Colonic mucosa (tissue), 4 donors: ENCODE measurements at regions not wholly inside any gene's neighbourhood (a gene's known extent, or its start where the extent isn't known, plus 50 kb on each side); places are given as distances from the start of the nearest gene placed in this dataset.

Experiments used
- DNase-seq: peaks from one replicate; pipeline ENCODE4 v3.0.0-alpha.2; 2020
- H3K27ac ChIP-seq: fragments of 200-600 bp; one replicate; pipeline ENCODE4 v1.8.0; 2021
- H3K27me3 ChIP-seq: fragments of 200-600 bp; one replicate; pipeline ENCODE4 v1.8.0; 2021
- H3K36me3 ChIP-seq: fragments of 200-600 bp; one replicate; pipeline ENCODE4 v1.8.0; 2021
- H3K4me1 ChIP-seq: fragments of 200-600 bp; one replicate; pipeline ENCODE4 v1.8.0; 2021; ENCODE audit warnings: mild to moderate bottlenecking
- H3K4me3 ChIP-seq: fragments of 200-600 bp; one replicate; pipeline ENCODE4 v1.8.0; 2021
- H3K9ac ChIP-seq, 2 donors: one replicate each; pipeline ENCODE4 v1.7.0; 2013; ENCODE audit warnings: control low read depth in 2 of 2, low read depth in 2 of 2, low read length in 2 of 2
- H3K9me3 ChIP-seq: fragments of 200-600 bp; one replicate; pipeline ENCODE4 v1.8.0; 2021
- CTCF ChIP-seq: fragments of 200-600 bp; IDR thresholded peaks from one replicate; pipeline ENCODE4 v1.8.0; 2022; ENCODE audit warnings: antibody characterized with exemption, mild to moderate bottlenecking
- intact Hi-C: fragments of 100-400 bp; cut with DNase I; formaldehyde crosslinking; loops from one replicate; pipeline ENCODE4 v1.14.1; 2022
- donor health status: healthy.
- donor health status: DM: no; HTN: no; CAD: no.
- donor health status: DM: no; HTN: no; CAD: no.

- H3K27ac ChIP-seq = no peak overlapping the region
- H3K27me3 ChIP-seq = no peaks in the 10 kb centered on the region
- DNase-seq = no peak
- intact Hi-C loops = no loop called here
- no peak for TF ChIP-seq CTCF
- H3K4me3 ChIP-seq = no peak overlapping the region
- no peaks in the 10 kb centered on the region for H3K36me3 ChIP-seq
- no peaks in the 10 kb centered on the region for H3K9me3 ChIP-seq
- no peak overlapping the region for H3K9ac ChIP-seq
- no peaks in the 10 kb centered on the region for H3K4me1 ChIP-seq
Measured at GRCh38 chr2:187011206-187011832, 162.3 kb upstream of the ZSWIM2 start.

GRCh38 chr2:187009483-187010239, 160.7 kb upstream of the ZSWIM2 start:
- no peak for TF ChIP-seq CTCF
- no peak overlapping the region for H3K4me3 ChIP-seq
- no peak overlapping the region for H3K9ac ChIP-seq
- no peaks in the 10 kb centered on the region for H3K9me3 ChIP-seq
- intact Hi-C loops = no loop called here
- no peak overlapping the region for H3K27ac ChIP-seq
- no peaks in the 10 kb centered on the region for H3K27me3 ChIP-seq
- no peak for DNase-seq
- H3K4me1 ChIP-seq = no peaks in the 10 kb centered on the region
- H3K36me3 ChIP-seq = no peaks in the 10 kb centered on the region

- H3K27ac ChIP-seq = no peak overlapping the region
- no peak overlapping the region for H3K9ac ChIP-seq
- DNase-seq = no peak
Measured at GRCh38 chr2:187008111-187008510, 159.1 kb upstream of the ZSWIM2 start.

GRCh38 chr2:187003611-187004010, 154.6 kb upstream of the ZSWIM2 start:
- Histone ChIP-seq H3K27me3 (no peaks in the 10 kb centered on the region), H3K4me3 (no peak overlapping the region), H3K4me1 (no peaks in the 10 kb centered on the region), H3K9ac (no peak overlapping the region), H3K36me3 (no peaks in the 10 kb centered on the region), H3K9me3 (no peaks in the 10 kb centered on the region), H3K27ac (no peak overlapping the region)
- intact Hi-C loops = no loop called here
- TF ChIP-seq CTCF = no peak
- no peak for DNase-seq

More at GRCh38 chr2:187008111-187008510, 159.1 kb upstream of the ZSWIM2 start:
- Histone ChIP-seq H3K9me3 (no peaks in the 10 kb centered on the region), H3K36me3 (no peaks in the 10 kb centered on the region), H3K4me1 (no peaks in the 10 kb centered on the region), H3K4me3 (no peak overlapping the region), H3K27me3 (no peaks in the 10 kb centered on the region)
- intact Hi-C loops = no loop called here
- no peak for TF ChIP-seq CTCF

- no peak overlapping the region for H3K27ac ChIP-seq
- no peaks in the 10 kb centered on the region for H3K27me3 ChIP-seq
- no peaks in the 10 kb centered on the region for H3K36me3 ChIP-seq
- H3K9me3 ChIP-seq = no peaks in the 10 kb centered on the region
- DNase-seq = no peak
- H3K4me3 ChIP-seq = no peak overlapping the region
- TF ChIP-seq CTCF = no peak
- no peaks in the 10 kb centered on the region for H3K4me1 ChIP-seq
- H3K9ac ChIP-seq = no peak overlapping the region
- intact Hi-C loops = no loop called here
Measured at GRCh38 chr2:187003038-187003554, 154.1 kb upstream of the ZSWIM2 start.
